Body of pancreas (tissue), 4 donors: ENCODE measurements at regions not wholly inside any gene's neighbourhood (a gene's known extent, or its start where the extent isn't known, plus 50 kb on each side); places are given as distances from the start of the nearest gene placed in this dataset.

ENCODE experiments used
- ATAC-seq: fragments of 150-250 bp; one replicate; pipeline ENCODE4 v1.9.1; 2016
- DNase-seq, 4 donors: peaks; one replicate each; pipeline ENCODE4 v3.0.0-alpha.2; 2019
- H3K27ac ChIP-seq, 4 donors: fragments of 200-600 bp; sonication (generic); 1 replicate in 3 of 4; 2 replicates in 1 of 4; pipeline versions ENCODE4 v1.5.1 to v1.6.1; 2016 to 2019; ENCODE audit warnings: mild to moderate bottlenecking in 1 of 4, mixed read lengths in 1 of 4, moderate library complexity in 1 of 4
- H3K27me3 ChIP-seq, 2 donors: fragments of 200-600 bp; sonication (generic); one replicate each; pipeline ENCODE4 v1.6.0; 2016; ENCODE audit warnings: mild to moderate bottlenecking in 1 of 2
- H3K36me3 ChIP-seq, 2 donors: fragments of 200-600 bp; sonication (generic); replicated peaks in 1 of 2; 2 replicates each; pipeline ENCODE4 v1.5.1; 2016; ENCODE audit warnings: low read depth in 2 of 2; ENCODE audit not compliant: insufficient read depth in 1 of 2
- H3K4me1 ChIP-seq: fragments of 200-600 bp; sonication (generic); one replicate; pipeline ENCODE4 v1.6.0; 2016
- H3K4me3 ChIP-seq, 2 donors: fragments of 200-600 bp; sonication (generic); 1 replicate in 1 of 2; 2 replicates in 1 of 2; pipeline ENCODE4 v1.5.1; 2016 to 2019
- H3K9me3 ChIP-seq, 3 donors: fragments of 200-600 bp; sonication (generic); 1 replicate in 2 of 3; 2 replicates in 1 of 3; pipeline ENCODE4 v1.5.1; 2016
- CTCF ChIP-seq, 7 experiments: fragments of 450-650 bp in 4 of 7; fragments of 200-600 bp in 3 of 7; sonication (generic) in 3 of 7; IDR thresholded peaks; one replicate each; pipeline ENCODE4 v1.5.1; 2016 to 2019; ENCODE audit warnings: antibody characterized with exemption in 7 of 7
- POLR2A ChIP-seq, 3 donors: fragments of 450-650 bp; IDR thresholded peaks; one replicate each; pipeline ENCODE4 v1.6.1; 2016; ENCODE audit warnings: antibody characterized with exemption in 3 of 3, mild to moderate bottlenecking in 2 of 3
- WGBS, 2 donors: methylation state at CpG; one replicate each; pipeline ENCODE4 v1.1.5; 2017; 5-methylcytosine and 5-hydroxymethylcytosine counted together
- intact Hi-C: fragments of 100-400 bp; cut with DNase I; formaldehyde crosslinking; loops from one replicate; pipeline ENCODE4 v1.15.1; 2023

GRCh38 chr15:35737441-35737840 lies 191.5 kb upstream of the DPH6 start:
- no peak for DNase-seq

GRCh38 chr15:35738370-35738769 lies 192.4 kb upstream of the DPH6 start:
- 84 to 90% methylated on average over 3 of the region's 3 CpGs for WGBS, 2 donors
- Histone ChIP-seq H3K27me3 (no peaks in the 10 kb centered on the region), H3K36me3 (no peaks in the 10 kb centered on the region), H3K27ac (no peak overlapping the region), H3K9me3 (no peaks in the 10 kb centered on the region), H3K4me3 (no peak overlapping the region), H3K4me1 (no peaks in the 10 kb centered on the region)
- TF ChIP-seq CTCF (IDR thresholded peaks at IDR 0.05): no peak
- no peak for TF ChIP-seq POLR2A (IDR thresholded peaks at IDR 0.05)
- ATAC-seq: no peak
- no peak for DNase-seq
- intact Hi-C loops: no loop called here

More at GRCh38 chr15:35737441-35737840, 191.5 kb upstream of the DPH6 start:
- no peak overlapping the region for H3K4me3 ChIP-seq
- no peaks in the 10 kb centered on the region for H3K4me1 ChIP-seq
- H3K27ac ChIP-seq: no peak overlapping the region
- no peaks in the 10 kb centered on the region for H3K9me3 ChIP-seq
- H3K36me3 ChIP-seq: no peaks in the 10 kb centered on the region
- intact Hi-C loops: no loop called here
- ATAC-seq: no peak
- no peak for TF ChIP-seq POLR2A (IDR thresholded peaks at IDR 0.05)
- no peak for TF ChIP-seq CTCF (IDR thresholded peaks at IDR 0.05)
- 94% methylated on average over 2 of the region's 2 CpGs for WGBS, 2 donors
- no peaks in the 10 kb centered on the region for H3K27me3 ChIP-seq

- intact Hi-C loops: no loop called here
- Histone ChIP-seq H3K4me1 (no peaks in the 10 kb centered on the region), H3K36me3 (no peaks in the 10 kb centered on the region), H3K9me3 (no peaks in the 10 kb centered on the region), H3K27me3 (no peaks in the 10 kb centered on the region), H3K4me3 (no peak overlapping the region), H3K27ac (no peak overlapping the region)
- DNase-seq: no peak
- no peak for ATAC-seq
- TF ChIP-seq CTCF (IDR thresholded peaks at IDR 0.05) (no peak), POLR2A (IDR thresholded peaks at IDR 0.05) (no peak)
Measured at GRCh38 chr15:35740761-35741160, 194.8 kb upstream of the DPH6 start.

GRCh38 chr15:35741395-35741794 lies 195.4 kb upstream of the DPH6 start:
- H3K9me3 ChIP-seq: no peaks in the 10 kb centered on the region
- H3K4me1 ChIP-seq: no peaks in the 10 kb centered on the region
- WGBS, 2 donors: 19 to 59% methylated on average over 1 of the region's 1 CpG
- no peak overlapping the region for H3K4me3 ChIP-seq
- no peaks in the 10 kb centered on the region for H3K27me3 ChIP-seq
- intact Hi-C loops: no loop called here
- no peaks in the 10 kb centered on the region for H3K36me3 ChIP-seq
- DNase-seq (no peak), ATAC-seq (no peak)
- no peak for TF ChIP-seq POLR2A (IDR thresholded peaks at IDR 0.05)
- TF ChIP-seq CTCF (IDR thresholded peaks at IDR 0.05): no peak
- H3K27ac ChIP-seq: no peak overlapping the region

- intact Hi-C loops: no loop called here
- DNase-seq: no peak
- H3K27ac ChIP-seq: no peak overlapping the region
- no peak overlapping the region for H3K4me3 ChIP-seq
- TF ChIP-seq CTCF (IDR thresholded peaks at IDR 0.05) (no peak), POLR2A (IDR thresholded peaks at IDR 0.05) (no peak)
- no peak for ATAC-seq
- no peaks in the 10 kb centered on the region for H3K36me3 ChIP-seq
- H3K4me1 ChIP-seq: no peaks in the 10 kb centered on the region
- no peaks in the 10 kb centered on the region for H3K9me3 ChIP-seq
- no peaks in the 10 kb centered on the region for H3K27me3 ChIP-seq
Measured at GRCh38 chr15:35741881-35742280, 195.9 kb upstream of the DPH6 start.
